NCI-H226 (cell line): ENCODE measurements at regions not wholly inside any gene's neighbourhood (a gene's known extent, or its start where the extent isn't known, plus 50 kb on each side); places are given as distances from the start of the nearest gene placed in this dataset.
"Not testable (repeated sequence)": the region's sequence is repeated elsewhere in the genome, so short reads cannot be mapped to it uniquely, and the experiment has no call there.

Experiments used
- DNase-seq: peaks from one replicate; pipeline ENCODE4 v3.0.0-alpha.2; 2015

DNA sequence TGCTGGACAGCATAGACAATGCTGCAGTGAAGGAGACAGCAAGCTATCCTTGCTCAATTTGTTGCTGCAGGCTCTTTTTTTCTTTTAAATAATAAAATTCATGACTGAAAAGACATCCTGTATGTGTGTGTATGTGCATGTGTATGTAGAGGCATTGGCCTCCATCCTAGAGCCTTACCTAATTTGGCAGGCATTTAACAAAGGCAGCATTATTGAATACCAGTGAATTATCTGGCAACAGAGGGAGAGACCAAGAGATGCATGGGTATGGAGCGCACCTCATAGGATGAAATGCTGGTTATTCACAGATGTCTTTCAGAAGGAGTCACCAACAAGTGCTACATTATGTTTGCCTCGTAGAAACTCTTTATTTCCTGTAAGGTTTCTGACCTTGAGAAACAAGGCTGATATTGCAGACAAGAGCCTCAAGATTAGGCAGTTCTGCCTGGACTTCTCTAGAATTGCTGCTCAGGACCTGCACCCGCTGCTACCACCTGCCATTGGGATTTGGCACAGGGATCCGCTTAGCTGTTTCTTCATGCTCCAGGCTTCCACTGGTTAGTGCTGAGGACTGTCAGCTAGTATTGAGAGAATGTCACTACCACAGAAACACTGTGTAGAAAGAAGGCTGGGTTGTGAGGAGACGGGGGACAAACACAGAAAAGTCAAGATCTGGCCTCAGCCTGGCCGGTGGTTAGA is 247.7 kb upstream of the RFX3 start:
- no peak for DNase-seq

DNA sequence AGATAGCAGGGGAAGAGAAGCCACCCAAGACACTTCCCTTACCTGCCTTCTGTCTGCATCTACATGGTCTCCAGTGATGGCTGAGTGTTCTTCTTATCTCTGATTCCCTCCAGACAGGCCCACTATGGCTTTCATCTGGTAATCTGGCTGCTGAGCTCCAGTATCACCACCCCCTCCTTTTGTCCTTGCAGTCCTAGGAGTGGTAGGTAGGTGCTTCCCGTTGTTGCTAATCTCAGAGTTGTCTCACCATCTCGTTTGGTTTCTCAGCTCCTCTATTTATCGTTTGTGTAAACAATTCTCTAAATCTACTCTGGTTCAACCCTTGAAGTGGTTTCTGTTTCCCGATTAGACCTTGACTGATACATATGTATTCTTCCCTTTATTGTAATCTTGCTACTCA is 243.8 kb upstream of the RFX3 start:
- DNase-seq: no peak

DNA sequence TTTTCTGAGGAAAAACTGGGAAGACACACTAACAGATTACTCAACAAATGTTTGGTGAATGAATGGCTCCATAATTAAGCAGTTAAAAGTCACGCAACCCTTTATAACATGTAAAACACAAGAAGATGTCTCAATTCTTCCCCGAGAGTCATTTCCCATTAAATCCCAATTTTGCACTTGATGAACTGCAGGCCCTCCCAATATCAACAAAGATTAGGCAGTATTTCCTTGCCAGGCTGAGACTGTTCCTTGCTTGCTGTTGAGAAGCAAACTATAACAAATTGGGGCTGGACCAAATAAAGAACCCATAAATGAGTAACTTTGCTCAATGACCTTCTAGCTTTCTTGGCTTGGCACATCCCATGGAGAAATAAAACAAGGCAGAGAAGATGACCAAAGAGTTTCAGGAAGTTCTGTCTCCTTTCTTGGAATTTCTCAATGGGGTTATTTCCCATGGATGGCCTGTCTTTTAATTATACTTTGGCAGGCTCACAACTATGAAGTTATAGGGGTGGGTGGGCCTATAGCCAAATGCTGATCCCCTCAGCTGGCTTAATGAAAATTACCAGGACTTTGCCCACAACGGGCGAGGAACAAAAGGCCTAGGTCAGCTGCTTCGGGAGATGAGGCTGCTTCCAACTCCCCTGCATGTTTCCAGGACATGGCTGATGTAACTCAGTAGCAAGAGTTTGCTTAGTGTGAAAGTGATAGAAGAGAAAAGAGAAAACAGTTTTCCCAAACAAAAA is 243.1 kb upstream of the RFX3 start:
- no peak for DNase-seq

DNA sequence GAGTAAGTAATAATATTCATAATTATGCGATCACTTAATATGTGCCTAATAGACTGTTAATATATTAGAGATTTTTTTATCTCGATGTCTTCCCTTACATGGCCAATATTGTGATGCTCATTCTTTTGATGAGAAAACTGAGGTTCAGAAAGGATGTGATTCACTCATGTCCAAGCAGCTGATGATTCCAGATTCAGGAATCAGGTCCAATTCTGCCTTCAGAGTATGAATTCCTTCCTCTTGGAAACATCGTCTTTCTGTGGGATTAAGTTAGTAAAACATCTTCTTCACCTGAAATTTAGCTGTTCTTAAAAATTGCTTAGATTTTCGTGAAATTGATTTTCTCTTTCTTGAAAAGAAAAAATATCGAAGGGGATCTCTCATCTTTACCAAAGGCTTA is 242.5 kb upstream of the RFX3 start:
- DNase-seq: no peak

DNA sequence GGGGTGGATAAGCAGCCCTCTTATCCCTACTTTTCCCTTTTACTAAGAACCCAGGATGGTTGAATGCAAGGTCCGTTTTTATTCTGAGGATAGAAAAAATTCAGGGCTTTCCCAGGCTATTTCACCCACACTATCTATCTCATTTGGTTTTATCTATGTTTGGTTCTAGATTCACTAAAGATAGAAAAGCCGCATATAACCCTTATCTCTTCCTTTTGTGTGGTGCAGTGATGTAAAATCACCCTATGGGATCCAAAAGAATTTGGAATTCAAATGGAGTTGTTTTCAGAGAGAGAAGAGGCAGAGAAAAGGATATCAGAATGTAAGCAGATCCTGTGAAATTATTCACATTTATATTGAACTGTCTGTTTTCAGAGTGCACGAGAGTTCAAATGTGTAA is 236.3 kb upstream of the RFX3 start:
- no peak for DNase-seq

DNA sequence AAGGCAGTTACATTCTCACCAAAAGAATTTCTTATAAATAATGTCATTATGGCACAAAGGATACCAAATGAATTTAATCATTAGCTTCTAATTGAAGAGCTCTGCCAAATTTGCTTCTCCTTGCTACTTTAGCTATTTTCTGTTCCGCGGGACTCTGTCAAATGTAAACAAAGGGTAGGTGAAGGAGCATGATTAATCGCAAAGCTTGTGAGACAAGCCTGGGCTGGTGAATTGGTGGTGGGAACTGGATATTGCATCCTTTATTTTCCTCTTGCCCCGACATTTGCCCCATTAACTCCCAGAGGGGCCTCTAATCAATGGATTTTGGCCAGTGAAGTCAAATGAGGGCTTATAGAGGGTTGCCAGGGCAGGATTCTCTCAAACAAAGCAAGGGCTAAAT is 234.2 kb upstream of the RFX3 start:
- DNase-seq: no peak

DNA sequence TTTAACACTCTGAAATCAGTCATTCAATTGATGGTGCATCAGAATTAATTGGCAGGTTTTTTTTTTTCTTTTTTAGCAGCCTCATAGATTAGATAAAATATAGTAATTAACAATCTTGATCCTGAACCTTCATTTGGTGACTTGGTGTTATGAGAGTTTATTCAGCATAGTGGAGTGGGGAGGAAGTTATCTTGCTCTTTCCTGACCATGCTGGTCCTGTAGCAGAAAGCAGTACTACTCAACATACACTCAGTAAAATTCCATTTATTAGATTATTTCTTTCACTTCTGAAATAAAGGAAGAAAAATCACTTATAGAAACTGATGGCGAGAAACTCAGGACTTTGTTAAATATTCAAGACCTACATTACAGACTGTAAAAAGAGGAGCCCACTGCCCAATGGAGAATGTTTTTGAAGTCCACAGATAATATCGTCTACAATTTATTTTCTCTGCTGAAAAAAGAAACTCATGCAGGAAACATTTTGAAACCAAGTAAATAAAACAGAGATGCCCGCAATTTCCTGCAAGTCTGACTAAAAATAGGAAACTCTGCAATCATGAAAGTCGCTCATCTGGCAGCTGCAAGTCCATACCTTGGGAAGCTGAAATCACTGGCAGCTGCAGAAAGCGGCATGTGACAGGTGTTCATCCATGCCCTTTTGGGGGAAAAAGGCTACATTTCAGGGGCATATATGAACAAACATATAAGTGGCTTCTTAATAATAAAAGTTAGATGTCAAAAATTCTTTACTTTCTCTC is 233.2 kb upstream of the RFX3 start:
- no peak for DNase-seq

DNA sequence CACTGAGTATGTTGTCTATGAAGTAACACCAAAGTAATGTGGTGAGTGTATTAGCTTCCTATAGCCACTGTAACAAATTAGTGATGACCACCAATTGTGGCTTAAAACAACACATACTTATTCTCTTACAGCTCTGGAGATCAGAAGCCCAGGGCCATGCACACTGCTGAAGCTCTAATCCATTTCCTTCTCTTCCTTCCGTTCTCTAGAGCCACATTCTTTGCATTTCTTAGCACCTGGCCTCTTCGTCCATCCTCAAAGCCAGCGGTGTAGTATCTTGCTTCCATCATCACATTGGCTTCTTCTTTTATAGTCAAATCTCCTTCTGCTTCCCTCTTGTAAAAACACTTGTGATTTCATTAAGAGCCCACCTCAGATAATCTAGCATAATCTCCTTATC is 230.3 kb upstream of the RFX3 start:
- no peak for DNase-seq

DNA sequence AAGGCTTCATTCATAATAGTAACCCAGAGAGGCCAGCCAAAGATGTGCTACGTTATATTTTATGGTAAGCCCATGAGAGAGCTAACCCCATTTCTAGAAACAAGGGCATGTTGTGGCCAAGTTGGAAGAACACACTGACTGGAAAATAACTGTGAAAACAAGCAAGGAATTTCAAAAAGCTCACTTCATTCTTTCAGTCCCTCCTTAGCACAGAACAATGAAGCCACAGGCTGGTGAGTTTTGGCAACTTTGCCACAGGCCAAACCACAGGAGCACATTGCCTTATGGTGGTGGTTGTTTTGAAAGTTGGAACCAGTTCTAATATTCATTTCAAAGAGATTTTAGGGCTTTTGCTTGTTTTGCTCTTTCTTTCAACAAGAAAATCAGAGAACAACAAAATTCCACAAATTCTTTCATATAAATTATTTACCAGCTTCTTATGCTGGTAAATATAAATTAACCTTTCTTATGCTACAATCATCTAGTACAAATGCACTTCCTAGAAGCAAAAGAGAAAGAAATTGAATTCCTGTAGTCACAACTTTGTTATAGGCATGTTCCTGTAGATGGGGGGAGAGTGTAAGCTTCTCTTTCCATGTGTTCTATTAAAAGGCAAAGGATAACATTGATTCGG is 225.4 kb upstream of the RFX3 start:
- peak; percentile 51 for DNase-seq

DNA sequence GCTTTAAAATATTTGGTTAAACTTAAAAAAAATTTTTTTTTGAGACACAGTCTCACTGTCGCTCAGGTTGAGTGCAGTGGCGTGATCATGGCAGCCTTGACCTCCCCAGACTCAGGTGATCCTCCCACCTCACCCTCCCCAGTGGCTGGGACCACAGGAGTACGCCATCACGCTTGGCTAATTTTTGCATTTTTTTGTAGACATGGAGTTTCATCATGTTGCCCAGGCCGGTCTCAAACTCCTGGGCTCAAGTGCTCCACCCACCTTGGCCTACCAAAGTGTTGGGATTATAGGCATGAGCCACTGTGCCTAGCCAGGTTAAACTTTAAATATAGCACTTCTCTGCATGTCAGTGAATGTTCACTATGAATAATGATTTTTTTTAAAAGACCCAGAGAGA is 224.5 kb upstream of the RFX3 start:
- no peak for DNase-seq

DNA sequence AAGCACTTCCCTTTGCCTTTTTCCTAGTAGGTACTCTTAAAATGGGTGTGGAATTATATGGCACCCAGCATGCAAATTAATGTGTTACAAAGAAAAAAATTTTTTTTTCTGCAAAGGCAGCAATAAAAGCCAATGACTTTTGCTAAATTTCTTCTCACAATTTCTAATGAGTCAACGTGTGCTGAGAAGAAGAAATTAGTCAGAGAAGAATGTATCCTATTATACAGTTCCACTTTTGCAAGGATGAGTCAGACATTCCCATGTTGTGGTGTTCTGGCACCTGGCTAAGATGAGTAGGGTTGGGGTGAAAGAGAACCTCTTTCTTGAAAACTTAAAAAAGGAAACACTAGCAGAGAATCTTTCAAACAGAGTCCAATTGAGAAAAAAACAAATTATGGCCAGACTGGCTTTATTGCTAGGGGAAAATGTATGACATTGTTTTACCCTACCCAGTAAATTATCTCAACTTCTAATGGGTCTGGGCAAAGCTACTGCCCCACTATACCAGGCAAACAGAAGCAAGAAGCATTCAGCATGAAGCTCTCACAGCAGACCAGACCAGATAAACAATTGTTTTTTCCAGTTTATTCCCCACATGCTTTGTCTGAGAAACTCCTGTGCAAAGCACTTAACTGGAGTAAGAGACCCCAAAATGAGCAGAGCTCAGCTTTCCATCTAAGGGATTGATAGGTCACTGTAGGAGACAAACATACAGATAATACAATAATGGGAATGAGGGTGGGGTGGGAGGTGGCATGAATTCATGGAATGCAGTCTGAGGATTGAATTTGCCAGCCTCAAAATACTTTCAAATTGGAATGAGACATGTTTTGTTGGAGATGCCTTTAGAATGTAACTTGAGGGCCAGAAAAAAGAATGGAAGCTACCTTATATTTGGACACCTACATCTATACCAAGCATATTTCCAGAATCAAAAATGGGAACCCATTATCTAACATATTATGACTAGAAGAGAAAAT is 220.8 kb upstream of the RFX3 start:
- DNase-seq: peak; percentile 88

DNA sequence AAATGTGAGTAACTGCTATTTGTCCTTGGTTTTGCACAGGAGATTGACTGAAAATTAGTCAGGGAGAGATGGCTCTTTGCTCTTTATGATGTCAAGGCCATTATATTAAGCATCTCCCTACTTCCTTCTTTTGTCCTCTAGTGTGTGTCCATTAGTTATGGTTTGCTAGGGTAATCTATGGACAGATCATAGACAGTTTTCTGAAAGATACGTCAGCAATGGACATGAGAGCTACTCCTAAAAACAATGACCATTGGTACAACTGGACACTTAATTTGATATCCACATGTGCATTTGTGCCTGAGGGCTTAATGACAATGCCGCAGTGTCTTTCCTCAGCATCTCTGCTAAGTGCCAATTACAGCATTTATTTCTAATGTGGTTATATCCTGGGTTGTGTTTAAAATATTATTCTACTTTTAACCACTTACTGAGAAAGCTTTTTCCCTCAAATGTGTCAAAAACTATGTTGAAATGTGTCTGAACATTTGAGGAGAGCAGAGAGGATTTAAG is 218.2 kb upstream of the RFX3 start:
- DNase-seq: no peak

DNA sequence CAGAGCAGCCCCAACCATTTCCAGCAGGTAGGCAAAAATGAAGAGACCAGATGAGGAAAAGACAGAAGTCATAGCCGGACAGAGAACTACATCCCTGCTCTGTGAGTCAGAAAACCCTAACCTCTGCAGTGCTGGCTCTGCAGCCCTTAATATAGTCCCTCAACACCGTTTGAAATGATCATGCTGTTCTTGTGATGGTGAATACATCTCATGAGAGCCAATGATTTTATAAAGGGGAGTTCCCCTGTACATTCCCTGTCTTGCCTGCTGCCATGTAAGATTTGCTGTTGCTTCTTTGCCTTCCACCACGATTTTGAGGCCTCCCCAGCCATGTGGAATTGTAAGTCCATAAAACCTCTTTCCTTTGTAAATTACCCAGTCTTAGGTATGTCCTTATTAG is 216.8 kb upstream of the RFX3 start:
- DNase-seq: no peak

DNA sequence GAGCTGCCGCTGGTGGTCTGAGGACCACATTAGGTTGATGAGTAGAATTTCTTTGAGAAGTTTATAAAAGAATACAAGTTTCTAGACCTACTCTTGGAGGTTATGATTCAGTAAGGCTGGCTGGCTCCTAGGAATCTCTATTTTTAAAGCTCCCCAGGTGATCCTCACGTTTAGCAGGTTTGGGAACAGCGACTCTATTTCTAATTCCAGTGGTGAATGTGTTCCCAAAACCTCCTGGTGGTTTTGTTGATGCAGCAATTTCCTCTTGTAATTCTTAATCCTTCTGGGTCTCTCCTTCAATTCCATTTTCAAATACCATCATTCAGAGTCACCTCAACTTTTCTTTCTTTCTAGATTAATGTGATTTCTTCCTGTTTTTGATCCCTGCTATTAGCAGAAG is 215.9 kb upstream of the RFX3 start:
- no peak for DNase-seq

DNA sequence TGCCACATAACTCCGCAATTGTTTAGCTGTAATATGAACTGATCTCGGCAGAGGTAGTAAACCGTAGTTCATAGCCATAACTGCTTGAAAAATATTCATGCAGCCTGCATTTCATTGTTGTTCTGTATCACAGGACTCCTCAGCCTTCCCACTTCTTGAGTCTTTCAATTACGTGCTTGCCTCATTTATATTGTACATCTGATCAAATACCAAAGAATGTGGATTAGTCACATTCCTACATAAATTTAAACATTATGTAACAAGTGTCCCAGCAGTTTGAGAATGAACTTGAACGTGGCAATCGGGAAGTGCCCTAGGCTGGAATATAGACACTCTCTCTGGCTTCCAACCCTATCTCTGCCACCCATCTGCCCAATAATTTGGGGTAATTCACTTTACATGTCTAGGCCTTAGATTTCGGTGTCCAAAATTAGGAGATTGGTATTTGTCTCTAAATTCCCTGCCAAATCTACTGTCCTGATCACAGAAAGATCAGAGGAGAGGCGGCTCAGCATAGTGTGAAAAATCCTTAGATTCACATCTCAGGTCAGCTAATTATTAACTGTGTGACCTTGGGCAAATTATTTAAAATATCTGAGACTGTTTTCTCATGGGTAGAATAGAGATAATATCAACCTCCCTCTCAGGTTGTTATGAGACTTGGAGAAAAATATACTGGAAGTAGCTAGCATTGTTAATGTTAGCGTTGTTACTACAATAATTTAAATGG is 215.1 kb upstream of the RFX3 start:
- DNase-seq: no peak

DNA sequence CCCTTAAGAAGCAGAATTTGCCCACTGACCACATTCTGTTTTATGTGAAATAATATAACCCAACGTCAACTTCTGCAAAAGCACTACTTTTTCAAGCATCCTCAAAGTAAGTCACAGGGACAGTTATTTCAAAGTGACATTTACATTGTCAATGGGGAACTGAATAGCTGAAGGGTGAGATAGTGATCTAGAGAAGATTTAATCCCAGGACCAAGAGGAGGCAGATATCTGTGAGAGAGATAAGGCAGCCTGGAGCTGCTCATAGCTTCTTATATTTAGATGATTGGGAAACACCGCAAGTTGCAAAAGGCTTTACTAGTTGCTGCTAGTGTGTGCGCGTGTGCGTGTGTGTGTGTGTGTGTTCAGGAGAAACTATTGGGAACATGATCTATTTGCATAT is 210.4 kb upstream of the RFX3 start:
- no peak for DNase-seq

DNA sequence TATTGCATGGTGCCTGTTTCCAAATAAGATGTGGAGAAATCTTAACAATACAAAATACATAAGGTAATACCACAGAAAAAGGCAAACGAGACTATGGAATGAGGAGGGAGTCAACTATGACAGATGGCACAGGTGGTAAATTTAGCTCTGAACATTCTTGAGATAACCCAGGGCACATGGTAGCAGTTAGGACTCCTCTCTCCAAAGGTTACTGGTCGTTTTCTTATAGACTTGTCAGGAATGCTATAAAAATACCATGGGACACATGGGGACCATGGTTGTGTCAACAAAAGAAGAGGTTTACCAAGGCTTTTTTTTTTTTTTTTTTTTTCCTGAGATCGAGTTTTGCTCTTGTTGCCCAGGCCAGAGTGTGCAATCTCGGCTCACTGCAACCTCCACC is 209.4 kb upstream of the RFX3 start:
- no peak for DNase-seq

DNA sequence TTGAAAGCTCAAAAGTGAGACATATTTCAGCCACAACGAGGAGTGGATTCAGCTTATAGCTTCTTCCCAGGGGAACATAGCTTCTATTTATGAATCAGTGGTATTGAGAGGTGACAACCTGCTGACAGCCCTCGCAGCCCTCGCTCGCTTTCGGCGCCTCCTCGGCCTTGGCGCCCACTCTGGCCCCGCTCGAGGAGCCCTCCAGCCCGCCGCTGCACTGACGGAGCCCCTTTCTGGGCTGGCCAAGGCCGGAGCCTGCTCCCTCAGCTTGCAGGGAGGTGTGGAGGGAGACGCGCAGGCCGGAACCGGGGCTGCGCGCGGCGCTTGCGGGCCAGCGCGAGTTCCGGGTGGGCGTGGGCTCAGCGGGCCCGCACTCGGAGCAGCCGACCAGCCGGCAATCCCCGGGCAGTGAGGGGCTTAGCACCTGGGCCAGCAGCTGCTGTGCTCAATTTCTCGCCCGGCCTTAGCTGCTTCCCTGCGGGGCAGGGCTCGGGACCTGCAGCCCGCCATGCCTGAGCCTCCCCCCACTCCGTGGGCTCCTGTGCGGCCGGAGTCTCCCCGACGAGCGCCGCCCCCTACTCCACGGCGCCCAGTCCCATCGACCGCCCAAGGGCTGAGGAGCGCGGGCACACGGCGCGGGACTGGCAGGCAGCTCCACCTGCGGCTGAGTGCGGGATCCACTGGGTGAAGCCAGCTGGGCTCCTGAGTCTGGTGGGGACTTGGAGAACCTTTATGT is 207.9 kb upstream of the RFX3 start:
- not testable (repeated sequence) for DNase-seq

DNA sequence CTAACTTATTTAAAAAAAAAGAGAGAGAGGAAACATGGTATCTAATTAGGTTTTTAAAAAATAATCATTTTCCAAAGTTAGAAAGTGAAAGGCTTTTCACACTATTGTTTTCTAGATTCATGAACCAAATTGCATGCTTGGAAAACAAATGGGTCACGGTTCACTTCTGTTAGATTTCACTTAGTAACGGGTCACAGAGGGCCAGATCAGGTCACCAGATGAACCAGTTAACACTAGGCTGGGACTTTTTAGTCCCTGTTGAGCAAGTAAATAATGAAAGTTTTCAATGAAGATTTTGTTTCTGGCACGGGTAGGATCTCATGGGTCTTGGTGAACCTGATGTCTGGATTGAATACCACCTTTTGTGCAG is 207.2 kb upstream of the RFX3 start:
- DNase-seq: no peak
